H1 (cell line): ENCODE measurements at regions not wholly inside any gene's neighbourhood (a gene's known extent, or its start where the extent isn't known, plus 50 kb on each side); places are given as distances from the start of the nearest gene placed in this dataset.
A peak's percentile ranks its signal among the peaks of the same experiment; 100 is the strongest.

Experiments used
- CTCF ChIA-PET: fragments of 300-600 bp; sonication (Branson Sonifier 250); formaldehyde crosslinking; loops from one replicate; lab custom pipeline; 2021; ENCODE audit not compliant: partially characterized antibody; lab: Charles Lee
- POLR2A ChIA-PET: fragments of 300-600 bp; sonication (Branson Sonifier 250); formaldehyde crosslinking; loops from one replicate; lab custom pipeline; 2021; ENCODE audit warnings: inconsistent platforms; ENCODE audit not compliant: partially characterized antibody; lab: Charles Lee
- DNase-seq, 2 experiments: peaks; one replicate each; pipeline versions ENCODE4 v3.0.0 to v3.0.0-alpha.2; 2010 to 2022; ENCODE audit warnings: low spot score in 2 of 2, low read depth in 1 of 2, mixed read lengths in 1 of 2
- FAIRE-seq: peaks from 2 replicates; lab custom pipeline; 2011; peaks lifted over from hg19 to GRCh38; lab: Jason Lieb, UNC
- H2AFZ ChIP-seq: 2 replicates; pipeline ENCODE4 v1.8.1; 2012; ENCODE audit warnings: low read length, inconsistent platforms
- H2AK5ac ChIP-seq: 2 replicates; pipeline ENCODE4 v1.6.1; 2013; ENCODE audit warnings: low read depth, low read length
- H2BK120ac ChIP-seq: replicated peaks from 2 replicates; pipeline ENCODE3; 2013; ENCODE audit warnings: low read depth, low read length, inconsistent platforms
- H2BK12ac ChIP-seq: 2 replicates; pipeline ENCODE4 v1.6.1; 2013; ENCODE audit warnings: low read depth, low read length
- H2BK15ac ChIP-seq: 2 replicates; pipeline ENCODE4 v1.6.1; 2013; ENCODE audit warnings: low read length
- H2BK20ac ChIP-seq: 2 replicates; pipeline ENCODE4 v1.6.1; 2013; ENCODE audit warnings: low read length
- H2BK5ac ChIP-seq: 2 replicates; pipeline ENCODE4 v1.6.1; 2013; ENCODE audit warnings: low read depth, low read length
- H3K14ac ChIP-seq: 2 replicates; pipeline ENCODE4 v1.6.1; 2013; ENCODE audit warnings: inconsistent platforms; ENCODE audit not compliant: insufficient read length
- H3K18ac ChIP-seq: 2 replicates; pipeline ENCODE4 v1.6.1; 2013; ENCODE audit warnings: low read length; ENCODE audit errors: extremely low read depth
- H3K23ac ChIP-seq: 2 replicates; pipeline ENCODE4 v1.6.1; 2013; ENCODE audit warnings: inconsistent platforms; ENCODE audit not compliant: insufficient read length
- H3K23me2 ChIP-seq: 2 replicates; pipeline ENCODE4 v1.6.1; 2013; ENCODE audit warnings: low read depth, low read length
- H3K27ac ChIP-seq: 2 replicates; pipeline ENCODE4 v1.6.1; 2011; ENCODE audit warnings: low read depth, low read length, inconsistent platforms
- H3K27me3 ChIP-seq, 4 experiments: replicated peaks in 1 of 4; 1 replicate in 1 of 4; 2 replicates in 3 of 4; pipeline versions ENCODE4 v1.6.1 to v1.8.1; 2011 to 2013; ENCODE audit warnings: low read length in 3 of 4, mild to moderate bottlenecking in 3 of 4, inconsistent platforms in 2 of 4, mixed read lengths in 2 of 4, moderate library complexity in 1 of 4; ENCODE audit not compliant: control insufficient read depth in 3 of 4, insufficient read depth in 3 of 4; ENCODE audit errors: extremely low read depth in 1 of 4
- H3K36me3 ChIP-seq, 4 experiments: 2 replicates each; pipeline versions ENCODE4 v1.6.1 to v1.8.1; 2011 to 2013; ENCODE audit warnings: mild to moderate bottlenecking in 4 of 4, low read length in 3 of 4, moderate library complexity in 2 of 4, control low read depth in 1 of 4, inconsistent platforms in 1 of 4; ENCODE audit not compliant: insufficient read depth in 4 of 4, control insufficient read depth in 2 of 4
- H3K4ac ChIP-seq: replicated peaks from 2 replicates; pipeline ENCODE3; 2013; ENCODE audit warnings: low read length, low read depth, mixed read lengths, inconsistent platforms; ENCODE audit not compliant: insufficient read length
- H3K4me1 ChIP-seq, 4 experiments: replicated peaks in 1 of 4; 1 replicate in 1 of 4; 2 replicates in 3 of 4; pipeline versions ENCODE4 v1.6.1 to v1.8.1; 2011 to 2013; ENCODE audit warnings: low read length in 3 of 4, inconsistent platforms in 2 of 4, mixed read lengths in 1 of 4; ENCODE audit not compliant: insufficient read depth in 4 of 4, control insufficient read depth in 3 of 4
- H3K4me2 ChIP-seq, 2 experiments: 2 replicates each; pipeline versions ENCODE4 v1.6.1 to v1.8.1; 2011 to 2013; ENCODE audit warnings: low read depth in 2 of 2, low read length in 2 of 2, control low read depth in 1 of 2, inconsistent platforms in 1 of 2, mild to moderate bottlenecking in 1 of 2; ENCODE audit not compliant: insufficient read depth in 1 of 2
- H3K4me3 ChIP-seq, 4 experiments: fragments of 200-600, 300-600 bp in 1 of 4; sonication (generic), shearing (Covaris generic), sonication (Bioruptor Twin) in 1 of 4; 2 replicates each; pipeline versions ENCODE4 v1.5.1 to v1.8.1; 2011 to 2016; ENCODE audit warnings: low read length in 4 of 4, low read depth in 3 of 4, control low read depth in 2 of 4, inconsistent platforms in 2 of 4, mild to moderate bottlenecking in 2 of 4, mixed read lengths in 1 of 4, moderate library complexity in 1 of 4; ENCODE audit not compliant: insufficient read depth in 2 of 4; ENCODE audit errors: extremely low read depth in 1 of 4
- H3K56ac ChIP-seq: replicated peaks from 2 replicates; pipeline ENCODE3; 2013; ENCODE audit warnings: low read depth, mild to moderate bottlenecking, mixed read lengths, low read length, inconsistent platforms; ENCODE audit not compliant: insufficient read length
- H3K79me1 ChIP-seq: 2 replicates; pipeline ENCODE4 v1.6.1; 2013; ENCODE audit warnings: low read depth, low read length, control low read depth
- H3K79me2 ChIP-seq, 2 experiments: 2 replicates each; pipeline versions ENCODE4 v1.6.1 to v1.8.1; 2012 to 2013; ENCODE audit warnings: low read length in 2 of 2, mild to moderate bottlenecking in 2 of 2, inconsistent platforms in 1 of 2; ENCODE audit not compliant: insufficient read depth in 2 of 2, control insufficient read depth in 1 of 2
- H3K9ac ChIP-seq, 4 experiments: replicated peaks in 1 of 4; 1 replicate in 1 of 4; 2 replicates in 3 of 4; pipeline versions ENCODE4 v1.6.1 to v1.8.1; 2011 to 2013; ENCODE audit warnings: low read depth in 3 of 4, low read length in 3 of 4, control low read depth in 2 of 4, mild to moderate bottlenecking in 2 of 4, moderate library complexity in 2 of 4, inconsistent platforms in 1 of 4; ENCODE audit errors: extremely low read depth in 1 of 4
- H3K9me3 ChIP-seq, 2 experiments: 2 replicates each; pipeline versions ENCODE4 v1.6.1 to v1.8.1; 2012 to 2013; ENCODE audit warnings: mild to moderate bottlenecking in 2 of 2, moderate library complexity in 2 of 2, control low read depth in 1 of 2, inconsistent platforms in 1 of 2, low read depth in 1 of 2, low read length in 1 of 2, mixed read lengths in 1 of 2; ENCODE audit not compliant: insufficient read depth in 2 of 2
- H4K20me1 ChIP-seq, 2 experiments: replicated peaks in 1 of 2; 2 replicates each; pipeline versions ENCODE3 to v1.8.1; 2011 to 2013; ENCODE audit warnings: inconsistent platforms in 2 of 2, low read length in 2 of 2, mild to moderate bottlenecking in 1 of 2; ENCODE audit not compliant: insufficient read depth in 2 of 2, control insufficient read depth in 1 of 2
- H4K5ac ChIP-seq: 2 replicates; pipeline ENCODE4 v1.6.1; 2013; ENCODE audit warnings: low read length, low read depth, mixed read lengths, inconsistent platforms; ENCODE audit not compliant: insufficient read length
- H4K8ac ChIP-seq: 2 replicates; pipeline ENCODE4 v1.8.0; 2013; ENCODE audit warnings: mild to moderate bottlenecking, moderate library complexity, low read length, inconsistent platforms; ENCODE audit not compliant: insufficient read depth; ENCODE audit errors: extremely low read depth
- H4K91ac ChIP-seq: replicated peaks from 2 replicates; pipeline ENCODE3; 2013; ENCODE audit warnings: low read length, mixed read lengths, inconsistent platforms; ENCODE audit not compliant: insufficient read length
- BRCA1 ChIP-seq: IDR thresholded peaks from 2 replicates; pipeline ENCODE4 v1.6.1; 2012; ENCODE audit warnings: low read depth, low read length, improper control_type of control experiment
- CBX8 ChIP-seq: fragments of 300-800, 300-1000 bp; sonication (generic); IDR thresholded peaks from 2 replicates; pipeline ENCODE4 v1.7.1; 2016; ENCODE audit warnings: low read depth, low read length, borderline replicate concordance
- CHD2 ChIP-seq: IDR thresholded peaks from 2 replicates; pipeline ENCODE4 v1.6.1; 2012; ENCODE audit warnings: low read length, improper control_type of control experiment
- CTCF ChIP-seq, 3 experiments: IDR thresholded peaks; 1 replicate in 2 of 3; 2 replicates in 1 of 3; pipeline versions ENCODE4 v1.5.1 to v1.6.1; 2011; ENCODE audit warnings: low read length in 3 of 3, mild to moderate bottlenecking in 3 of 3, inconsistent platforms in 2 of 3, low read depth in 1 of 3, moderate library complexity in 1 of 3; ENCODE audit not compliant: insufficient read depth in 1 of 3; ENCODE audit errors: control extremely low read depth in 1 of 3
- EGR1 ChIP-seq: IDR thresholded peaks from 2 replicates; pipeline ENCODE4 v1.6.1; 2011; ENCODE audit warnings: low read depth, low read length, borderline replicate concordance
- HDAC2 ChIP-seq, 2 experiments: fragments of 300-600 bp in 1 of 2; sonication (generic) in 1 of 2; IDR thresholded peaks; 2 replicates each; pipeline ENCODE4 v1.6.1; 2011 to 2012; ENCODE audit warnings: low read depth in 2 of 2, low read length in 2 of 2, mild to moderate bottlenecking in 2 of 2, moderate library complexity in 2 of 2, borderline replicate concordance in 1 of 2, inconsistent platforms in 1 of 2
- HDAC6 ChIP-seq: IDR thresholded peaks from one replicate; pipeline ENCODE4 v1.7.1; 2012; ENCODE audit warnings: low read depth, mild to moderate bottlenecking, inconsistent platforms, low read length, moderate library complexity
- JUND ChIP-seq: IDR thresholded peaks from 2 replicates; pipeline ENCODE4 v1.6.1; 2011; ENCODE audit warnings: mild to moderate bottlenecking, improper control_type of control experiment, low read length
- POLR2AphosphoS5 ChIP-seq: IDR thresholded peaks from 2 replicates; pipeline ENCODE4 v1.6.1; 2011; ENCODE audit warnings: low read depth, low read length
- SP2 ChIP-seq: IDR thresholded peaks from 2 replicates; pipeline ENCODE4 v1.6.1; 2012; ENCODE audit warnings: mild to moderate bottlenecking, low read length, inconsistent platforms
- TAF1 ChIP-seq: IDR thresholded peaks from 2 replicates; pipeline ENCODE4 v1.6.1; 2011; ENCODE audit warnings: mild to moderate bottlenecking, low read depth, low read length
- TAF7 ChIP-seq: optimal IDR thresholded peaks from 2 replicates; pipeline ENCODE3; 2011; ENCODE audit warnings: low read depth, mild to moderate bottlenecking, inconsistent platforms, low read length, moderate library complexity, borderline replicate concordance
- TBP ChIP-seq: IDR thresholded peaks from 2 replicates; pipeline ENCODE4 v1.6.1; 2011; ENCODE audit warnings: low read depth, low read length, improper control_type of control experiment
- YY1 ChIP-seq: IDR thresholded peaks from 2 replicates; pipeline ENCODE4 v1.6.1; 2011; ENCODE audit warnings: low read depth, mild to moderate bottlenecking, low read length
- WGBS, 2 experiments: shearing (Covaris generic) in 1 of 2; methylation state at CpG; one replicate each; pipeline versions ENCODE4 v1.1.6 to v1.1.7; 2013 to 2015; ENCODE audit warnings: low lambda C conversion rate in 2 of 2, mixed read lengths in 2 of 2, inconsistent platforms in 1 of 2, low coverage in 1 of 2, missing lambda C conversion rate in 1 of 2; ENCODE audit not compliant: insufficient replicate concordance in 2 of 2, insufficient coverage in 1 of 2, insufficient read length in 1 of 2; ENCODE audit errors: extremely low coverage in 1 of 2, missing lambda C conversion rate in 1 of 2; 5-methylcytosine and 5-hydroxymethylcytosine counted together

GRCh38 chr9:18006591-18006990 is 427.7 kb downstream of the SH3GL2 start:
- no peak overlapping the region for H4K5ac ChIP-seq
- H3K9me3 ChIP-seq, result no peaks in the 10 kb centered on the region
- 93% methylated on average over 4 of the region's 4 CpGs; no CpG with 5 or more reads in 1 of the 2 experiments for WGBS, 2 experiments
- H4K20me1 ChIP-seq, result no peaks in the 10 kb centered on the region
- H2BK20ac ChIP-seq, result no peak overlapping the region
- no peak overlapping the region for H3K23ac ChIP-seq
- H3K36me3 ChIP-seq, result no peaks in the 10 kb centered on the region
- no peak overlapping the region for H3K56ac ChIP-seq
- POLR2A ChIA-PET, result no interaction called here
- FAIRE-seq (peak; percentile 69), DNase-seq (no peak)
- H3K79me2 ChIP-seq, result no peaks in the 10 kb centered on the region
- no peaks in the 10 kb centered on the region for H3K23me2 ChIP-seq
- no peak overlapping the region for H2BK12ac ChIP-seq
- H3K27me3 ChIP-seq, result no peaks in the 10 kb centered on the region
- H4K91ac ChIP-seq, result no peak overlapping the region
- no peak overlapping the region for H2AK5ac ChIP-seq
- H3K4me1 ChIP-seq, result no peaks in the 10 kb centered on the region
- no peak overlapping the region for H2BK15ac ChIP-seq
- H3K4me2 ChIP-seq, result no peak overlapping the region
- no peak overlapping the region for H3K18ac ChIP-seq
- H3K9ac ChIP-seq, result no peak overlapping the region
- H2BK120ac ChIP-seq, result no peak overlapping the region
- no peaks in the 10 kb centered on the region for H3K79me1 ChIP-seq
- no peak overlapping the region for H3K4me3 ChIP-seq
- H3K4ac ChIP-seq, result no peak overlapping the region
- H2BK5ac ChIP-seq, result no peak overlapping the region
- H2AFZ ChIP-seq, result no peak overlapping the region
- no peak overlapping the region for H3K14ac ChIP-seq
- H3K27ac ChIP-seq, result no peak overlapping the region
- CTCF ChIA-PET, result interaction anchor here (1.1 to 2.4 kb wide), 4 partner anchors 9 to 53 kb away, joined by 5 to 9 read pairs (median 8); no protein-coding TSS in a partner anchor
- H4K8ac ChIP-seq, result no peak overlapping the region
- no peak for TF ChIP-seq POLR2AphosphoS5
- no peak for TF ChIP-seq TBP
- TF ChIP-seq CTCF (IDR thresholded peaks at IDR 0.05; ENCODE audit: control extremely low read depth in 1 of 3, insufficient read depth in 1 of 3, low read depth in 1 of 3, low read length in 3 of 3), result no peak
- TF ChIP-seq SP2, result no peak
- TF ChIP-seq JUND, result no peak
- no peak for TF ChIP-seq TAF7
- TF ChIP-seq TAF1, result no peak
- no peak for TF ChIP-seq EGR1
- no peak for TF ChIP-seq CHD2
- no peak for TF ChIP-seq CBX8
- no peak for TF ChIP-seq YY1
- TF ChIP-seq HDAC6, result no peak
- TF ChIP-seq HDAC2 (IDR thresholded peaks at IDR 0.05; ENCODE audit: borderline replicate concordance in 1 of 2, low read depth in 2 of 2, low read length in 2 of 2), result no peak
- no peak for TF ChIP-seq BRCA1
